Activated naive CD4-positive, alpha-beta T cell treated with anti-CD3 and anti-CD28 coated beads, Interleukin-2, amount 50 U/mL, for 72 hours (primary cell): ENCODE measurements at regions not wholly inside any gene's neighbourhood (a gene's known extent, or its start where the extent isn't known, plus 50 kb on each side); places are given as distances from the start of the nearest gene placed in this dataset.
"Not testable (repeated sequence)": the region's sequence is repeated elsewhere in the genome, so short reads cannot be mapped to it uniquely, and the experiment has no call there.

Experiments
- ATAC-seq, 2 donors: fragments of 150-1000 bp; cut with Tn5 transposase; 2 replicates each; pipeline ENCODE4 v1.10.0; 2021; ENCODE audit warnings: mild to moderate bottlenecking in 2 of 2, moderate library complexity in 2 of 2
- DNase-seq, 2 donors: peaks; one replicate each; pipeline ENCODE4 v3.0.0; 2021 to 2022; ENCODE audit warnings: low spot score in 2 of 2
- H3K27ac Mint-ChIP-seq, 2 donors: one replicate each; pipeline ENCODE4 v1.8.0; 2022; ENCODE audit warnings: mild to moderate bottlenecking in 2 of 2, mixed read lengths in 2 of 2
- H3K36me3 Mint-ChIP-seq, 2 donors: one replicate each; pipeline ENCODE4 v1.8.0; 2022; ENCODE audit warnings: mixed read lengths in 2 of 2
- H3K9me3 Mint-ChIP-seq, 2 donors: one replicate each; pipeline ENCODE4 v1.8.0; 2022; ENCODE audit warnings: mixed read lengths in 2 of 2

GRCh38 chr9:94178927-94179326, 80.2 kb upstream of the ZNF169 start:
- DNase-seq, result no peak
- H3K27ac Mint-ChIP-seq, result peak overlapping the region in 1 of 2 donors; percentile 60
- H3K9me3 Mint-ChIP-seq, result no peaks in the 10 kb centered on the region
- peak; percentile 46 to 83 for ATAC-seq
- H3K36me3 Mint-ChIP-seq, result peaks cover 5 to 63% of the 10 kb centered on the region in 2 donors

GRCh38 chr9:94181408-94182181, 77.5 kb upstream of the ZNF169 start:
- no peak for DNase-seq
- Mint-ChIP-seq H3K27ac (no peak overlapping the region), H3K36me3 (peaks cover 5 to 41% of the 10 kb centered on the region in 2 donors)

GRCh38 chr9:94182532-94182931, 76.6 kb upstream of the ZNF169 start:
- DNase-seq (no peak), ATAC-seq (no peak)
- H3K27ac Mint-ChIP-seq, result peak overlapping the region; percentile 22 to 28
- peaks cover 12 to 31% of the 10 kb centered on the region in 2 donors for H3K36me3 Mint-ChIP-seq
- H3K9me3 Mint-ChIP-seq, result no peaks in the 10 kb centered on the region

More at GRCh38 chr9:94181408-94182181, 77.5 kb upstream of the ZNF169 start:
- ATAC-seq, result no peak
- no peaks in the 10 kb centered on the region for H3K9me3 Mint-ChIP-seq

GRCh38 chr9:94183240-94183999, 75.7 kb upstream of the ZNF169 start:
- DNase-seq (no peak), ATAC-seq (peak; percentile 38 to 81)
- peaks cover 12 to 37% of the 10 kb centered on the region in 2 donors for H3K36me3 Mint-ChIP-seq
- H3K9me3 Mint-ChIP-seq, result peaks cover 0 to 3% of the 10 kb centered on the region in 2 donors
- peak overlapping the region; percentile 47 to 92 for H3K27ac Mint-ChIP-seq

- no peak for ATAC-seq
- peaks cover 9 to 26% of the 10 kb centered on the region in 2 donors for H3K9me3 Mint-ChIP-seq
- peaks cover 34% of the 10 kb centered on the region in 2 donors for H3K36me3 Mint-ChIP-seq
- no peak for DNase-seq
- H3K27ac Mint-ChIP-seq, result no peak overlapping the region
These were observed 70.9 kb upstream of the ZNF169 start for GRCh38 chr9:94188246-94188645.

GRCh38 chr9:94191706-94192105, 67.4 kb upstream of the ZNF169 start:
- not testable (repeated sequence) for H3K27ac Mint-ChIP-seq, DNase-seq, ATAC-seq
- Mint-ChIP-seq H3K9me3 (peaks cover 24 to 44% of the 10 kb centered on the region in 2 donors), H3K36me3 (peaks cover 58 to 63% of the 10 kb centered on the region in 2 donors)

GRCh38 chr9:94198414-94198813, 60.7 kb upstream of the ZNF169 start:
- H3K27ac Mint-ChIP-seq, result no peak overlapping the region

GRCh38 chr9:94199776-94200175, 59.3 kb upstream of the ZNF169 start:
- Mint-ChIP-seq H3K9me3 (peaks cover 16 to 23% of the 10 kb centered on the region in 2 donors), H3K27ac (no peak overlapping the region), H3K36me3 (peaks cover 40% of the 10 kb centered on the region in 2 donors)
- DNase-seq, result no peak
- no peak for ATAC-seq

More at GRCh38 chr9:94198414-94198813, 60.7 kb upstream of the ZNF169 start:
- Mint-ChIP-seq H3K36me3 (peaks cover 44% of the 10 kb centered on the region in 2 donors), H3K9me3 (peaks cover 13 to 25% of the 10 kb centered on the region in 2 donors)
- no peak for ATAC-seq
- no peak for DNase-seq

- no peak for ATAC-seq
- H3K9me3 Mint-ChIP-seq, result peaks cover 11 to 13% of the 10 kb centered on the region in 2 donors
These were observed 54.9 kb upstream of the ZNF169 start for GRCh38 chr9:94204174-94204573.

GRCh38 chr9:94207781-94208180, 51.3 kb upstream of the ZNF169 start:
- no peak for ATAC-seq
- Mint-ChIP-seq H3K36me3 (peaks cover 10 to 12% of the 10 kb centered on the region in 2 donors), H3K27ac (no peak overlapping the region)

More at GRCh38 chr9:94204174-94204573, 54.9 kb upstream of the ZNF169 start:
- no peak for DNase-seq
- no peak overlapping the region for H3K27ac Mint-ChIP-seq
- H3K36me3 Mint-ChIP-seq, result peaks cover 20 to 22% of the 10 kb centered on the region in 2 donors

More at GRCh38 chr9:94207781-94208180, 51.3 kb upstream of the ZNF169 start:
- no peak for DNase-seq
- peaks cover 8 to 11% of the 10 kb centered on the region in 2 donors for H3K9me3 Mint-ChIP-seq
